ENCODE measurements at regions not wholly inside any gene's neighbourhood (a gene's known extent, or its start where the extent isn't known, plus 50 kb on each side); places are given as distances from the start of the nearest gene placed in this dataset.

GRCh38 chr19:27774827-27775226, 1438.1 kb downstream of the UQCRFS1 start:
- TF ChIP-seq CTCF (IDR thresholded peaks at IDR 0.05) (no peak), POLR2A (IDR thresholded peaks at IDR 0.05) (no peak)
